ENCODE measurements at regions not wholly inside any gene's neighbourhood (a gene's known extent, or its start where the extent isn't known, plus 50 kb on each side); places are given as distances from the start of the nearest gene placed in this dataset.

- TF ChIP-seq TCF7L2 (IDR thresholded peaks at IDR 0.05; ENCODE audit: borderline replicate concordance, extremely low read depth, insufficient read depth, insufficient read length) = no peak
- TF ChIP-seq CTCF (IDR thresholded peaks at IDR 0.05 in 2 of 3, conservative IDR thresholded peaks at IDR 0.05 in 1 of 3; ENCODE audit: borderline replicate concordance in 1 of 3, insufficient read depth in 1 of 3, low read depth in 2 of 3, low read length in 2 of 3) = no peak
- TF ChIP-seq, protein P1, sequence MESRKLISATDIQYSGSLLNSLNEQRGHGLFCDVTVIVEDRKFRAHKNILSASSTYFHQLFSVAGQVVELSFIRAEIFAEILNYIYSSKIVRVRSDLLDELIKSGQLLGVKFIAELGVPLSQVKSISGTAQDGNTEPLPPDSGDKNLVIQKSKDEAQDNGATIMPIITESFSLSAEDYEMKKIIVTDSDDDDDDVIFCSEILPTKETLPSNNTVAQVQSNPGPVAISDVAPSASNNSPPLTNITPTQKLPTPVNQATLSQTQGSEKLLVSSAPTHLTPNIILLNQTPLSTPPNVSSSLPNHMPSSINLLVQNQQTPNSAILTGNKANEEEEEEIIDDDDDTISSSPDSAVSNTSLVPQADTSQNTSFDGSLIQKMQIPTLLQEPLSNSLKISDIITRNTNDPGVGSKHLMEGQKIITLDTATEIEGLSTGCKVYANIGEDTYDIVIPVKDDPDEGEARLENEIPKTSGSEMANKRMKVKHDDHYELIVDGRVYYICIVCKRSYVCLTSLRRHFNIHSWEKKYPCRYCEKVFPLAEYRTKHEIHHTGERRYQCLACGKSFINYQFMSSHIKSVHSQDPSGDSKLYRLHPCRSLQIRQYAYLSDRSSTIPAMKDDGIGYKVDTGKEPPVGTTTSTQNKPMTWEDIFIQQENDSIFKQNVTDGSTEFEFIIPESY (IDR thresholded peaks at IDR 0.05; ENCODE audit: extremely low read depth, insufficient replicate concordance, low read length) = no peak
- TF ChIP-seq POLR2A (IDR thresholded peaks at IDR 0.05; ENCODE audit: borderline replicate concordance, extremely low read depth, insufficient read depth, insufficient read length) = no peak
- TF ChIP-seq ZFX (IDR thresholded peaks at IDR 0.05) = no peak
- TF ChIP-seq JUND (IDR thresholded peaks at IDR 0.05) = no peak
- TF ChIP-seq ZNF274 (IDR thresholded peaks at IDR 0.05; ENCODE audit: low read depth, low read length) = no peak
- TF ChIP-seq, protein P2, sequence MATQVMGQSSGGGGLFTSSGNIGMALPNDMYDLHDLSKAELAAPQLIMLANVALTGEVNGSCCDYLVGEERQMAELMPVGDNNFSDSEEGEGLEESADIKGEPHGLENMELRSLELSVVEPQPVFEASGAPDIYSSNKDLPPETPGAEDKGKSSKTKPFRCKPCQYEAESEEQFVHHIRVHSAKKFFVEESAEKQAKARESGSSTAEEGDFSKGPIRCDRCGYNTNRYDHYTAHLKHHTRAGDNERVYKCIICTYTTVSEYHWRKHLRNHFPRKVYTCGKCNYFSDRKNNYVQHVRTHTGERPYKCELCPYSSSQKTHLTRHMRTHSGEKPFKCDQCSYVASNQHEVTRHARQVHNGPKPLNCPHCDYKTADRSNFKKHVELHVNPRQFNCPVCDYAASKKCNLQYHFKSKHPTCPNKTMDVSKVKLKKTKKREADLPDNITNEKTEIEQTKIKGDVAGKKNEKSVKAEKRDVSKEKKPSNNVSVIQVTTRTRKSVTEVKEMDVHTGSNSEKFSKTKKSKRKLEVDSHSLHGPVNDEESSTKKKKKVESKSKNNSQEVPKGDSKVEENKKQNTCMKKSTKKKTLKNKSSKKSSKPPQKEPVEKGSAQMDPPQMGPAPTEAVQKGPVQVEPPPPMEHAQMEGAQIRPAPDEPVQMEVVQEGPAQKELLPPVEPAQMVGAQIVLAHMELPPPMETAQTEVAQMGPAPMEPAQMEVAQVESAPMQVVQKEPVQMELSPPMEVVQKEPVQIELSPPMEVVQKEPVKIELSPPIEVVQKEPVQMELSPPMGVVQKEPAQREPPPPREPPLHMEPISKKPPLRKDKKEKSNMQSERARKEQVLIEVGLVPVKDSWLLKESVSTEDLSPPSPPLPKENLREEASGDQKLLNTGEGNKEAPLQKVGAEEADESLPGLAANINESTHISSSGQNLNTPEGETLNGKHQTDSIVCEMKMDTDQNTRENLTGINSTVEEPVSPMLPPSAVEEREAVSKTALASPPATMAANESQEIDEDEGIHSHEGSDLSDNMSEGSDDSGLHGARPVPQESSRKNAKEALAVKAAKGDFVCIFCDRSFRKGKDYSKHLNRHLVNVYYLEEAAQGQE (IDR thresholded peaks at IDR 0.05; ENCODE audit: low read depth) = no peak
- TF ChIP-seq EZH2 (IDR thresholded peaks at IDR 0.05) = no peak
- TF ChIP-seq YY1 (IDR thresholded peaks at IDR 0.05; ENCODE audit: extremely low read depth, insufficient replicate concordance, low read depth, low read length) = no peak
- TF ChIP-seq CEBPB (IDR thresholded peaks at IDR 0.05; ENCODE audit: low read depth) = no peak
Observed at GRCh38 chr7:84362828-84363227, 168.2 kb upstream of the SEMA3A start.

All from HCT116 (cell line).